ENCODE measurements at regions not wholly inside any gene's neighbourhood (a gene's known extent, or its start where the extent isn't known, plus 50 kb on each side); places are given as distances from the start of the nearest gene placed in this dataset.

DNA sequence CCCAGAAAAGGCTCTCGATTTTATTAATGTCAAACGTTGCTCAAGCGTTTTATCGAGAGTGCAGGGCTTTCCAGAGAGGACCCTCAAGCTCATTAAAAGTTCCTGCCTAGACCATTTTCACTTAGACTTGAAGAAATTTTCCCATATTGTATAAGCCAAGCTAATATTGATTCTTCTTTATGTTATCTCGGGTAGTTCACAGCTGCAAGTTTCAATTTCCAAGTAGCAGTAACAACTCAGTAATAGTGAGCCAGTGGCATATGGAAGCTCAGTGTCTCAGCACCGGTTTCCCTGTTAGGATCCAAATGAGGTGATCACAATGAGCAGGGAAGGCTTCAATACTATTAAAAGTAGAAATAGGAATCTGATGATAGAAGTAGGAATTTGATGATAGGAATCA lies 274.5 kb downstream of the TMX3 start:
- Histone ChIP-seq H3K27me3 (ENCODE audit: control insufficient read depth in 4 of 4, insufficient read depth in 4 of 4, low read length in 3 of 4) (no peaks in the 10 kb centered on the region), H3K9me3 (ENCODE audit: control insufficient read depth in 4 of 4, low read length in 3 of 4) (peaks cover 0 to 3% (median 0%) of the 10 kb centered on the region in 4 donors), H3K36me3 (ENCODE audit: control insufficient read depth in 4 of 4, insufficient read depth in 3 of 4, low read depth in 1 of 4, low read length in 3 of 4) (no peaks in the 10 kb centered on the region), H3K9ac (ENCODE audit: low read depth in 1 of 2, low read length in 2 of 2) (no peak overlapping the region), H3K4me1 (ENCODE audit: control insufficient read depth in 4 of 4, insufficient read depth in 4 of 4, low read length in 3 of 4) (no peaks in the 10 kb centered on the region), H3K4me3 (ENCODE audit: low read depth in 1 of 3, low read length in 3 of 3) (no peak overlapping the region), H3K27ac (ENCODE audit: low read depth in 1 of 2, low read length in 2 of 2) (no peak overlapping the region)
- DNase-seq (ENCODE audit: low spot score) = no peak
- 68% methylated on average over 6 of the region's 6 CpGs for WGBS
- TF ChIP-seq EGR1 (IDR thresholded peaks at IDR 0.05; ENCODE audit: low read depth in 2 of 2) = no peak
- TF ChIP-seq, protein P1, sequence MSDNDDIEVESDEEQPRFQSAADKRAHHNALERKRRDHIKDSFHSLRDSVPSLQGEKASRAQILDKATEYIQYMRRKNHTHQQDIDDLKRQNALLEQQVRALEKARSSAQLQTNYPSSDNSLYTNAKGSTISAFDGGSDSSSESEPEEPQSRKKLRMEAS (IDR thresholded peaks at IDR 0.05) = no peak
- no peak for TF ChIP-seq NR2F2 (IDR thresholded peaks at IDR 0.05)
- no peak for TF ChIP-seq CTCF (IDR thresholded peaks at IDR 0.05; ENCODE audit: low read depth, low read length, missing input control)
- no peak for TF ChIP-seq FOXA1 (IDR thresholded peaks at IDR 0.05)
- TF ChIP-seq JUND (IDR thresholded peaks at IDR 0.05) = no peak
- TF ChIP-seq HNF4G (IDR thresholded peaks at IDR 0.05) = no peak
- no peak for TF ChIP-seq SP1 (IDR thresholded peaks at IDR 0.05)
- no peak for TF ChIP-seq RXRA (IDR thresholded peaks at IDR 0.05)
- no peak for TF ChIP-seq FOXA2 (IDR thresholded peaks at IDR 0.05)
- TF ChIP-seq, protein P2, sequence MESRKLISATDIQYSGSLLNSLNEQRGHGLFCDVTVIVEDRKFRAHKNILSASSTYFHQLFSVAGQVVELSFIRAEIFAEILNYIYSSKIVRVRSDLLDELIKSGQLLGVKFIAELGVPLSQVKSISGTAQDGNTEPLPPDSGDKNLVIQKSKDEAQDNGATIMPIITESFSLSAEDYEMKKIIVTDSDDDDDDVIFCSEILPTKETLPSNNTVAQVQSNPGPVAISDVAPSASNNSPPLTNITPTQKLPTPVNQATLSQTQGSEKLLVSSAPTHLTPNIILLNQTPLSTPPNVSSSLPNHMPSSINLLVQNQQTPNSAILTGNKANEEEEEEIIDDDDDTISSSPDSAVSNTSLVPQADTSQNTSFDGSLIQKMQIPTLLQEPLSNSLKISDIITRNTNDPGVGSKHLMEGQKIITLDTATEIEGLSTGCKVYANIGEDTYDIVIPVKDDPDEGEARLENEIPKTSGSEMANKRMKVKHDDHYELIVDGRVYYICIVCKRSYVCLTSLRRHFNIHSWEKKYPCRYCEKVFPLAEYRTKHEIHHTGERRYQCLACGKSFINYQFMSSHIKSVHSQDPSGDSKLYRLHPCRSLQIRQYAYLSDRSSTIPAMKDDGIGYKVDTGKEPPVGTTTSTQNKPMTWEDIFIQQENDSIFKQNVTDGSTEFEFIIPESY (IDR thresholded peaks at IDR 0.05) = no peak
- TF ChIP-seq, protein P3, sequence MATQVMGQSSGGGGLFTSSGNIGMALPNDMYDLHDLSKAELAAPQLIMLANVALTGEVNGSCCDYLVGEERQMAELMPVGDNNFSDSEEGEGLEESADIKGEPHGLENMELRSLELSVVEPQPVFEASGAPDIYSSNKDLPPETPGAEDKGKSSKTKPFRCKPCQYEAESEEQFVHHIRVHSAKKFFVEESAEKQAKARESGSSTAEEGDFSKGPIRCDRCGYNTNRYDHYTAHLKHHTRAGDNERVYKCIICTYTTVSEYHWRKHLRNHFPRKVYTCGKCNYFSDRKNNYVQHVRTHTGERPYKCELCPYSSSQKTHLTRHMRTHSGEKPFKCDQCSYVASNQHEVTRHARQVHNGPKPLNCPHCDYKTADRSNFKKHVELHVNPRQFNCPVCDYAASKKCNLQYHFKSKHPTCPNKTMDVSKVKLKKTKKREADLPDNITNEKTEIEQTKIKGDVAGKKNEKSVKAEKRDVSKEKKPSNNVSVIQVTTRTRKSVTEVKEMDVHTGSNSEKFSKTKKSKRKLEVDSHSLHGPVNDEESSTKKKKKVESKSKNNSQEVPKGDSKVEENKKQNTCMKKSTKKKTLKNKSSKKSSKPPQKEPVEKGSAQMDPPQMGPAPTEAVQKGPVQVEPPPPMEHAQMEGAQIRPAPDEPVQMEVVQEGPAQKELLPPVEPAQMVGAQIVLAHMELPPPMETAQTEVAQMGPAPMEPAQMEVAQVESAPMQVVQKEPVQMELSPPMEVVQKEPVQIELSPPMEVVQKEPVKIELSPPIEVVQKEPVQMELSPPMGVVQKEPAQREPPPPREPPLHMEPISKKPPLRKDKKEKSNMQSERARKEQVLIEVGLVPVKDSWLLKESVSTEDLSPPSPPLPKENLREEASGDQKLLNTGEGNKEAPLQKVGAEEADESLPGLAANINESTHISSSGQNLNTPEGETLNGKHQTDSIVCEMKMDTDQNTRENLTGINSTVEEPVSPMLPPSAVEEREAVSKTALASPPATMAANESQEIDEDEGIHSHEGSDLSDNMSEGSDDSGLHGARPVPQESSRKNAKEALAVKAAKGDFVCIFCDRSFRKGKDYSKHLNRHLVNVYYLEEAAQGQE (IDR thresholded peaks at IDR 0.05) = no peak
- no peak for TF ChIP-seq RAD21 (IDR thresholded peaks at IDR 0.05)
- no peak for TF ChIP-seq TAF1 (conservative IDR thresholded peaks at IDR 0.05)
- TF ChIP-seq HNF4A (conservative IDR thresholded peaks at IDR 0.05) = no peak
- TF ChIP-seq GABPA (IDR thresholded peaks at IDR 0.05 in 1 of 2, conservative IDR thresholded peaks at IDR 0.05 in 1 of 2) = no peak
- TF ChIP-seq, protein P4, sequence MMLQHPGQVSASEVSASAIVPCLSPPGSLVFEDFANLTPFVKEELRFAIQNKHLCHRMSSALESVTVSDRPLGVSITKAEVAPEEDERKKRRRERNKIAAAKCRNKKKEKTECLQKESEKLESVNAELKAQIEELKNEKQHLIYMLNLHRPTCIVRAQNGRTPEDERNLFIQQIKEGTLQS (IDR thresholded peaks at IDR 0.05) = no peak
- no peak for TF ChIP-seq YY1 (IDR thresholded peaks at IDR 0.05)

All from liver (tissue), 8 donors.